ENCODE measurements at regions not wholly inside any gene's neighbourhood (a gene's known extent, or its start where the extent isn't known, plus 50 kb on each side); places are given as distances from the start of the nearest gene placed in this dataset.

GRCh38 chr6:109239160-109239559 is 143.1 kb downstream of the CD164 start:
- intact Hi-C loops (cut with DNase I): no loop called here
- peaks cover 0 to 2% (median 2%) of the 10 kb centered on the region in 3 donors for H3K4me1 ChIP-seq (ENCODE audit: control insufficient read depth in 2 of 3, insufficient read depth in 2 of 3, low read depth in 1 of 3, low read length in 3 of 3)
- FAIRE-seq: no peak
- no peak for DNase-seq
- H3K36me3 ChIP-seq (ENCODE audit: control insufficient read depth in 2 of 3, insufficient read depth in 3 of 3, low read length in 3 of 3): no peaks in the 10 kb centered on the region
- H3K9me3 ChIP-seq (ENCODE audit: control insufficient read depth in 2 of 3, insufficient read depth in 1 of 3, low read length in 3 of 3): no peaks in the 10 kb centered on the region
- no peak for TF ChIP-seq CTCF (IDR thresholded peaks at IDR 0.05; ENCODE audit: borderline replicate concordance, extremely low read depth, insufficient read depth)
- H3K4me3 ChIP-seq (ENCODE audit: low read length in 3 of 3): no peak overlapping the region
- H3K27ac ChIP-seq (ENCODE audit: low read depth in 2 of 2, low read length in 2 of 2): peak overlapping the region in 1 of 2 donors; percentile 42
- no peak overlapping the region for H3K9ac ChIP-seq (ENCODE audit: low read length in 3 of 3)
- H3K27me3 ChIP-seq (ENCODE audit: control insufficient read depth, insufficient read depth, low read length): no peaks in the 10 kb centered on the region

- peaks cover 0 to 2% (median 2%) of the 10 kb centered on the region in 3 donors for H3K4me1 ChIP-seq (ENCODE audit: control insufficient read depth in 2 of 3, insufficient read depth in 2 of 3, low read depth in 1 of 3, low read length in 3 of 3)
- H3K9ac ChIP-seq (ENCODE audit: low read length in 3 of 3): no peak overlapping the region
- no peak overlapping the region for H3K27ac ChIP-seq (ENCODE audit: low read depth in 2 of 2, low read length in 2 of 2)
- H3K9me3 ChIP-seq (ENCODE audit: control insufficient read depth in 2 of 3, insufficient read depth in 1 of 3, low read length in 3 of 3): no peaks in the 10 kb centered on the region
- intact Hi-C loops (cut with DNase I): no loop called here
- no peak for DNase-seq
- no peaks in the 10 kb centered on the region for H3K27me3 ChIP-seq (ENCODE audit: control insufficient read depth, insufficient read depth, low read length)
- H3K4me3 ChIP-seq (ENCODE audit: low read length in 3 of 3): no peak overlapping the region
- TF ChIP-seq CTCF (IDR thresholded peaks at IDR 0.05; ENCODE audit: borderline replicate concordance, extremely low read depth, insufficient read depth): no peak
- FAIRE-seq: no peak
- no peaks in the 10 kb centered on the region for H3K36me3 ChIP-seq (ENCODE audit: control insufficient read depth in 2 of 3, insufficient read depth in 3 of 3, low read length in 3 of 3)
Observed at GRCh38 chr6:109238396-109238795, 143.1 kb downstream of the CEP57L1 start.

GRCh38 chr6:109237986-109238329 is 142.7 kb downstream of the CEP57L1 start:
- FAIRE-seq (no peak), DNase-seq (no peak)
- intact Hi-C loops (cut with DNase I): no loop called here
- TF ChIP-seq CTCF (IDR thresholded peaks at IDR 0.05; ENCODE audit: borderline replicate concordance, extremely low read depth, insufficient read depth): no peak
- Histone ChIP-seq H3K27ac (ENCODE audit: low read depth in 2 of 2, low read length in 2 of 2) (no peak overlapping the region), H3K9ac (ENCODE audit: low read length in 3 of 3) (no peak overlapping the region), H3K4me3 (ENCODE audit: low read length in 3 of 3) (no peak overlapping the region), H3K9me3 (ENCODE audit: control insufficient read depth in 2 of 3, insufficient read depth in 1 of 3, low read length in 3 of 3) (no peaks in the 10 kb centered on the region), H3K27me3 (ENCODE audit: control insufficient read depth, insufficient read depth, low read length) (no peaks in the 10 kb centered on the region), H3K4me1 (ENCODE audit: control insufficient read depth in 2 of 3, insufficient read depth in 2 of 3, low read depth in 1 of 3, low read length in 3 of 3) (peaks cover 0 to 2% (median 2%) of the 10 kb centered on the region in 3 donors), H3K36me3 (ENCODE audit: control insufficient read depth in 2 of 3, insufficient read depth in 3 of 3, low read length in 3 of 3) (no peaks in the 10 kb centered on the region)

All from kidney (tissue), 13 donors.